ENCODE measurements at regions not wholly inside any gene's neighbourhood (a gene's known extent, or its start where the extent isn't known, plus 50 kb on each side); places are given as distances from the start of the nearest gene placed in this dataset.

GRCh38 chr20:23162887-23163286 lies 76.8 kb upstream of the CD93 start:
- Mint-ChIP-seq H3K4me3 (no peak overlapping the region), H3K27me3 (ENCODE audit: low read depth) (no peaks in the 10 kb centered on the region)
- CTCF ChIA-PET: no interaction called here

DNA sequence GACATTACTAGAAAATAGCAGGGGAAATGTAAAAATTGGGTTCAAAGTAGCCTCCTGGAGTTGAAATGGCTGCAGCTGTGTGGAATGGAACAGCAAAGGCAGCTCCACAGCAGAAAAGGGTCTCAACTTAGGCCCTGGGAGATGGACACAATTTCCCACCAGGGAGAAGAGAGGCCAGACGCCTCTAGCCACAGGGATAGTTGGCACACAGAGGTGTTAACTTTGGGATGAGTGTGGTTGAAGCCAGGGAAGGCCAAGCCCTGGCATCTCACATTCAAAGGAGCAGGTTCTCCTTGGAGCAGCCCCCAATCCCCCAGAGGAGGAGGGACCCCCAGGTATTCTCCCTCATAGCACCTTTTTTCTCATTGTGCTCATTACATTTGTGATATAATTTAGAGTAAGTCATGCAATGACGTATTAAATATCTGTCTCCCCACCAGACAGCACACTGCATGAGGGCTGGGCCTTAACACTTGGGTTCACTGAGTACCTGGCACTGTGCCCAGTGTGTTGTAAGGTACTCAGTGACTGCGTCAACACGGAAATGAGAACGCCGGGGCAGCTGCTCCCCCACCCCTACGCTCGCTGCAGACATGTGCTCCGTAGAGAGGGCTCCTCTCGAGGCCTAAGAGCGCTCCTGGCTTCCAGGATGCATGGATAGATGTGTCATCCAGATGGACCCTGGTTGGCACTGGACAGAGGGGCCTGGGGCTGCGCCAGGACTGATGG lies 76.0 kb upstream of the CD93 start:
- H3K4me1 Mint-ChIP-seq (ENCODE audit: low read depth): peaks cover 3% of the 10 kb centered on the region
- intact Hi-C loops (cut with micrococcal nuclease): no loop called here
- H3K36me3 Mint-ChIP-seq (ENCODE audit: low read depth): no peaks in the 10 kb centered on the region
- H3K4me3 Mint-ChIP-seq: no peak overlapping the region
- H3K9me3 Mint-ChIP-seq: no peaks in the 10 kb centered on the region
- H3K27ac Mint-ChIP-seq: no peak overlapping the region
- no peak for DNase-seq
- H3K27me3 Mint-ChIP-seq (ENCODE audit: low read depth): no peaks in the 10 kb centered on the region
- CTCF ChIA-PET: no interaction called here

More at GRCh38 chr20:23162887-23163286, 76.8 kb upstream of the CD93 start:
- no peak for DNase-seq
- no peaks in the 10 kb centered on the region for H3K9me3 Mint-ChIP-seq
- peaks cover 3% of the 10 kb centered on the region for H3K4me1 Mint-ChIP-seq (ENCODE audit: low read depth)
- H3K27ac Mint-ChIP-seq: no peak overlapping the region
- intact Hi-C loops (cut with micrococcal nuclease): no loop called here
- H3K36me3 Mint-ChIP-seq (ENCODE audit: low read depth): no peaks in the 10 kb centered on the region

GRCh38 chr20:23161244-23161891 lies 75.2 kb upstream of the CD93 start:
- no peaks in the 10 kb centered on the region for H3K9me3 Mint-ChIP-seq
- intact Hi-C loops (cut with micrococcal nuclease): no loop called here
- no peak overlapping the region for H3K27ac Mint-ChIP-seq
- no peaks in the 10 kb centered on the region for H3K36me3 Mint-ChIP-seq (ENCODE audit: low read depth)
- DNase-seq: no peak
- peaks cover 3% of the 10 kb centered on the region for H3K4me1 Mint-ChIP-seq (ENCODE audit: low read depth)
- CTCF ChIA-PET: no interaction called here
- no peaks in the 10 kb centered on the region for H3K27me3 Mint-ChIP-seq (ENCODE audit: low read depth)
- no peak overlapping the region for H3K4me3 Mint-ChIP-seq

- intact Hi-C loops (cut with micrococcal nuclease): no loop called here
- DNase-seq: no peak
- H3K27me3 Mint-ChIP-seq (ENCODE audit: low read depth): no peaks in the 10 kb centered on the region
- no peaks in the 10 kb centered on the region for H3K9me3 Mint-ChIP-seq
- H3K36me3 Mint-ChIP-seq (ENCODE audit: low read depth): no peaks in the 10 kb centered on the region
- no peak overlapping the region for H3K4me3 Mint-ChIP-seq
- no peak overlapping the region for H3K27ac Mint-ChIP-seq
- CTCF ChIA-PET: no interaction called here
- H3K4me1 Mint-ChIP-seq (ENCODE audit: low read depth): peaks cover 3% of the 10 kb centered on the region
Observed at GRCh38 chr20:23160536-23161243, 74.6 kb upstream of the CD93 start.

GRCh38 chr20:23159947-23160318 lies 73.8 kb upstream of the CD93 start:
- no peak overlapping the region for H3K4me3 Mint-ChIP-seq
- no peaks in the 10 kb centered on the region for H3K27me3 Mint-ChIP-seq (ENCODE audit: low read depth)
- CTCF ChIA-PET: no interaction called here
- no peaks in the 10 kb centered on the region for H3K9me3 Mint-ChIP-seq
- intact Hi-C loops (cut with micrococcal nuclease): no loop called here
- no peak for DNase-seq
- peaks cover 3% of the 10 kb centered on the region for H3K4me1 Mint-ChIP-seq (ENCODE audit: low read depth)
- no peaks in the 10 kb centered on the region for H3K36me3 Mint-ChIP-seq (ENCODE audit: low read depth)
- no peak overlapping the region for H3K27ac Mint-ChIP-seq

DNA sequence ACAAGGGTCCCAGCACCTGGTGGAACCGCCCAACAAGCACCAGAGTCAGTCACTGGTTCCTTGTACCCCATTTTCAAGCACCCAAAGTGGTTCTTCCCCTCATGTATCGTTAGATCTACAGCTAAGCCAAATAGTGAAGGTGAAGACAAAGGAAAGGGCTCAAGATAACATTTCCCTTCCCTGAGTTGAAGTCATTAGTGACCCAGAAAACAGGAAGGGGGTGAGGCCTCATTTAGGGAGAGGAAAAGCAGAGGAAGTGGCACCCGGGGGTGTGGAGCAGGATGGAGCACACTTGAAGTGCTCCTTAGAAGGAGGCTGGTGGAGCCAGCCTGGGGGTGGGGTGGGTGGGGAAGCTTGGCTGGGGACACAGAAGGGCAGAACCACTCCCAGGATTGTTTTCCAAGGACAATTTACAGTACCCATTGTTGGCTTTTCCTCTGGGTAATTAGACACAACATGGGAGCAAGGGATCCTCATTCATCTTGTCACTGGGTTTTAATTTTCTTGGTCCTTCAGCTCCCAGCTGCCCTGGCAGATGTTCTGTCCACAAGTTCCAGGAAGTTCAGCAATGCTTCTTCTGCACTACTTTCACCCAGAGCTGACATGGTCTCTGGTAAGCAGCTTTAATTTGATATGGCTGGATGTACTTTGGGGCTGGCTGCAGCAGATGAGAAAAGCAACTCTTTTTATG lies 73.3 kb upstream of the CD93 start:
- DNase-seq: no peak
- Mint-ChIP-seq H3K27ac (no peak overlapping the region), H3K4me1 (ENCODE audit: low read depth) (peaks cover 3% of the 10 kb centered on the region), H3K9me3 (no peaks in the 10 kb centered on the region), H3K27me3 (ENCODE audit: low read depth) (no peaks in the 10 kb centered on the region), H3K4me3 (no peak overlapping the region), H3K36me3 (ENCODE audit: low read depth) (no peaks in the 10 kb centered on the region)
- CTCF ChIA-PET: no interaction called here
- intact Hi-C loops (cut with micrococcal nuclease): no loop called here

DNA sequence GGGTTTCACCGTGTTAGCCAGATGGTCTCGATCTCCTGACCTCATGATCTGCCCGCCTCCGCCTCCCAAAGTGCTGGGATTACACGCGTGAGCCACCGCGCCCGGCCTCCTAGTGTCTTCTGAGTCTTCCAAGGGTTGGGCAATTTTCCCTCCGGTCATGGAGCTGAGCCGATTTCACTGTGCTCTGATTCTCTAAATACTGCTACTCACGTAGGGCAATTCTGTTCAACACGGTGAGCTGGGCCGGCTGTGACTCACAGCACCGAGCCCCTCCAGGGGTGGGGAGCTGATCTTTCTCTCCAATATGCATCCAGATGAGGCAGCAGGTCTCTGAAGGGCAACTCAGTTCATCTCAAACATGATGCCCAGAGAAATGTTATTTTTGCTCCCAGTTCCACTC lies 71.6 kb upstream of the CD93 start:
- H3K27me3 Mint-ChIP-seq (ENCODE audit: low read depth): no peaks in the 10 kb centered on the region
- no peaks in the 10 kb centered on the region for H3K36me3 Mint-ChIP-seq (ENCODE audit: low read depth)
- H3K27ac Mint-ChIP-seq: no peak overlapping the region
- H3K4me3 Mint-ChIP-seq: no peak overlapping the region
- CTCF ChIA-PET: no interaction called here
- H3K9me3 Mint-ChIP-seq: no peaks in the 10 kb centered on the region
- no peak for DNase-seq
- intact Hi-C loops (cut with micrococcal nuclease): no loop called here
- H3K4me1 Mint-ChIP-seq (ENCODE audit: low read depth): peaks cover 3% of the 10 kb centered on the region

DNA sequence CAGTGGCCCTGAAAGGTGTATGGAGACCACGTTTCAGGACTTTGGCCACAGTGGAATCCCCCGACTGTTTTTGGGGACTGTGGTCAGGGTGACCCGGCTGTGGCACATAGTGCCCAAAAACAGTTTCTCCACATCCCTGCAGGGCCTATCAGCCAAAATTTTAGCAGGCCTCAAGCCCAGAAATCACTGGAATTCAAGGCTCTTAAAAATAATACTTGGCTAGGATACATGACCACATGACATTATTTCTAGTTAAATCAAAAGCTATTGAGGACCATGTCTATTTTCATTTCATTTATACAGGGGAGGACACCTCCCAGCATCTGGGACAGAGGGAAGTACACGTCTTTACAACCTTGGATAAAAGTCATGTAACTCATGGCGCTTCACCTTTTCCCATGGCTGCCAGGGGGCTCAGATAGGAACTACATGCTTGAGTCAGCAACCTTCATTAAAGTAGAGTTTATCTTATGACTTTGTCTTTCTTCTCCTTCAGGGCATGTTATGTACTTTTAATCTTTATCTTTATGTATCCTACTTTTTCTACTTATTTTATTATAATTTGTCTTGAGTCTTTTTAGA lies 70.8 kb upstream of the CD93 start:
- H3K4me1 Mint-ChIP-seq (ENCODE audit: low read depth): peaks cover 3% of the 10 kb centered on the region
- no peak overlapping the region for H3K27ac Mint-ChIP-seq
- H3K36me3 Mint-ChIP-seq (ENCODE audit: low read depth): no peaks in the 10 kb centered on the region
- CTCF ChIA-PET: no interaction called here
- no peak overlapping the region for H3K4me3 Mint-ChIP-seq
- intact Hi-C loops (cut with micrococcal nuclease): no loop called here
- no peaks in the 10 kb centered on the region for H3K27me3 Mint-ChIP-seq (ENCODE audit: low read depth)
- H3K9me3 Mint-ChIP-seq: no peaks in the 10 kb centered on the region
- no peak for DNase-seq

DNA sequence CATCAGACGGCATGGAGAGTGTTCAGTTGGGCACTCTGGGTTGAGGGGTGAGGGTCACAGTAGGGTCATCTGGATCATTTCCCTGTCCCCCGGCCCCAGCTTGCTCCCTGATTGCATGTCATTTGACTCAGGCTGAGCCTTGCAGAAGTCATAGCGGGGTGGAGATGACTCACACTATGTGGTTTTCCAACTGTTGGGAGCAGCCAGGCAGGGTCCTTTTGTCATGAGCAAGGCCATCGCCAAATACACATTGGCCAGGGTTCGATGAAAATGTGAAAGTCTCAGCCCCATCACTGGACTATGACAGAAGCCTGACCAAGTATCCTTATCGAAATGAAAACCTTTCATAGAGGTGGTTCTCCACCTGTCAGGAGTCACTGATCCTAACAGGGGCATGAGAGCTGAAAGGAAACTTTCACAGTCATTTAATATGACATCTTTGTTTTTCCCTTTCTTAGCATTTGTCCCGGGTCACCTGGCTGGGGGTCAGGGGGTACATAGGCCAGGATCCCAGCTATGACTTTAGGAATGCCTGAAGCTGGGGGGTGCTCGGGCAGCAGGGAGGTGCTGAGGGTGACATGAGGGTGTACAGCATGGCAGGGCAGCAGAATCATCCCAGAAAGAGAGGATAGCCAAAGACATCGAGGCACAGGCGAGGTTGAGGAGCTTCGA lies 70.2 kb upstream of the CD93 start:
- CTCF ChIA-PET: no interaction called here
- Mint-ChIP-seq H3K4me3 (no peak overlapping the region), H3K27ac (no peak overlapping the region), H3K36me3 (ENCODE audit: low read depth) (no peaks in the 10 kb centered on the region), H3K9me3 (no peaks in the 10 kb centered on the region), H3K4me1 (ENCODE audit: low read depth) (peaks cover 3% of the 10 kb centered on the region), H3K27me3 (ENCODE audit: low read depth) (no peaks in the 10 kb centered on the region)
- no peak for DNase-seq
- intact Hi-C loops (cut with micrococcal nuclease): no loop called here

DNA sequence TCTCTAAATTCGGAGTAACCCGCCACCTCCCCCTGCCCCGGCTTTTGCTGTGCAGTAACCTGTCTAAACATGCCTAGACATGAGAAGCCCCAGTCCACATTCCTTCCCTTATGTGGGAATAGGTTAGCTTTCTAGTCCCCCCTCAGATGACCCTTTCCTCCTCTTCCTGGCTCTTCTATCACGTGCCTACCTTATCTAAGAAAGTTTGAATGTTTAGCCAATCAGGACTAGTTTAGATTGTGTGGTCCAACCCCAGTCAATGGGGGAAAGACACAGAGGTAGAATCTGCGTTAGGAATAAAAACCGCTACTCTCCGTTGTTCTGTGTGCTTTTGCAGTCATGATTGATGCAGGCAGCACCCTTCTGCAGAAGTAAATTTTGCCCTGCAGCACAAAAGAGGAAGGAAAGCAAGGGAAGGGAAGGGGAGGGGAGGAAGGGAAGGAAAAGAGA lies 69.0 kb upstream of the CD93 start:
- Mint-ChIP-seq H3K27ac (no peak overlapping the region), H3K27me3 (ENCODE audit: low read depth) (no peaks in the 10 kb centered on the region), H3K9me3 (no peaks in the 10 kb centered on the region), H3K36me3 (ENCODE audit: low read depth) (no peaks in the 10 kb centered on the region), H3K4me1 (ENCODE audit: low read depth) (peaks cover 3% of the 10 kb centered on the region), H3K4me3 (no peak overlapping the region)
- DNase-seq: no peak
- CTCF ChIA-PET: no interaction called here
- intact Hi-C loops (cut with micrococcal nuclease): no loop called here

DNA sequence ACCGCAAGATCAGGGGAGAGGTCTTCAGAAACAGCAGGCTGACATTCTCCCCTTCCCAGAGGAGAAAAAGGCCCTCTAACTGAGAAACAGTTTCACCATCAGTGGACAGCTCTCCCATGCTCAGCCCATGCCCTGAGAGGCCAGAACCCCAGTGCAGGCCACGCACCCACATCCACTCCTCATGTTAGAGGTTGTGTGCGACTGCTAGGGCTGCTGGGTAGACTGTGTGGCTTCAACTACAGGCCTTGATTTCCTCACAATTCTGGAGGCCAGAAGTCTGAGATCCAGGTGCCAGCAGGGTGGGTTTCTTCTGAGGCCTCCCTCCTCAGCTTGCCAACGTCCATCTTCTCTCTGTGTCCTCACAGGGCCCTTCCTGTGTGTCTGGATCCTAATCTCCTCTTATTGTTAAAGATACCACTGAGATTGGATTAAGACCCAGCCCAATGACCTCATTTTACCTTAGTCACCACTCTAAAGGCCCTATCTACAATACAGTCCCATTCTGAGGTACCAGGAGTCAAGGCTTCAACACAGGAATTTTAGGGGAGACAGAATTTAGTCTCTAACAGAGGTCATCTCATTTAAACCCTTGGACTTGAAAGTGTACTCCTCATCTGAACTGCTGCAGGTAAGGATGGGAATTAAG lies 67.7 kb upstream of the CD93 start:
- H3K36me3 Mint-ChIP-seq (ENCODE audit: low read depth): no peaks in the 10 kb centered on the region
- H3K4me3 Mint-ChIP-seq: no peak overlapping the region
- no peaks in the 10 kb centered on the region for H3K9me3 Mint-ChIP-seq
- H3K27ac Mint-ChIP-seq: no peak overlapping the region
- CTCF ChIA-PET: no interaction called here
- intact Hi-C loops (cut with micrococcal nuclease): no loop called here
- no peaks in the 10 kb centered on the region for H3K27me3 Mint-ChIP-seq (ENCODE audit: low read depth)
- H3K4me1 Mint-ChIP-seq (ENCODE audit: low read depth): no peaks in the 10 kb centered on the region
- DNase-seq: no peak

DNA sequence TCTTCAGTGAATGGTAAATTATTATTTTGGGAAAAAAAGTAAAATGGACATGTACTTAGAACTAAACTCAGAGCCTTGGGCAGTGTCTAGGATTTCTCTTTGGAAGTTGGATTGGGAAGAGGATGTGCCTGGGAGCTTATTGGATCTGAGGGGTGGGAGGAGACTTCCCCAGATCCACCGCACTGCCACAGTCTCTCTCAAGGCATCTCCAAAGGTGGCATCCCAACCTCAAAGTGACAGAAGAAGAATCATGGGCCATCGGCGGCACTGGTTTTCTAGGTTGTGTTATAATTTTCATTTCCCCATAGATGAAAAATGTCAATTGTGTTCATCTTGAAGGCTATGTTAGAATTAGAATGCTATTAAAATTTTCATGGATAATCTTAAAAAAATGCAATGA lies 66.8 kb upstream of the CD93 start:
- H3K4me3 Mint-ChIP-seq: no peak overlapping the region
- intact Hi-C loops (cut with micrococcal nuclease): no loop called here
- CTCF ChIA-PET: no interaction called here
- DNase-seq: no peak
- no peak overlapping the region for H3K27ac Mint-ChIP-seq
- H3K27me3 Mint-ChIP-seq (ENCODE audit: low read depth): no peaks in the 10 kb centered on the region
- H3K9me3 Mint-ChIP-seq: no peaks in the 10 kb centered on the region
- H3K36me3 Mint-ChIP-seq (ENCODE audit: low read depth): no peaks in the 10 kb centered on the region
- H3K4me1 Mint-ChIP-seq (ENCODE audit: low read depth): no peaks in the 10 kb centered on the region

Measured in activated naive CD4-positive, alpha-beta T cell treated with anti-CD3 and anti-CD28 coated beads for 36 hours (primary cell).